ENCODE measurements at regions not wholly inside any gene's neighbourhood (a gene's known extent, or its start where the extent isn't known, plus 50 kb on each side); places are given as distances from the start of the nearest gene placed in this dataset.

- intact Hi-C loops (cut with micrococcal nuclease; ENCODE audit: unreplicated experiment) = no loop called here
Observed at GRCh38 chr2:18363348-18363747, 197.1 kb downstream of the RDH14 start.

DNA sequence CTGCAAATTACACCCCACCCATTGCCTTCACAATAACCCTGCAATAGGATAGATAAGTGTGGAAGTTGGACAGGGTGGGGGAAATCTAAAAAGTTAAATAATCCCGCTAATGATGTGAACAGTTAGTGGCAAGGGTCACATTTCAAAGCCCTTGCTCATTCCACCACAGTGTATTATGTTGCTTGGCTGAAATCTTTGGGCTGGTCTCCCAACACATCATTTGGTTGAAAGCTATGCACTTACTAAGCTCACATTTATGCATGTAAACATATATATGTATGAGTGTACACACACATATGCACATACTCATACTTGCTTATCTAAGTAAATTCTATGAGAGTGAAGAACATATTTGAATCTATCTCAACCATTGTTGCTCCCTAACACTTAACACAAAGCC is 197.8 kb downstream of the RDH14 start:
- DNase-seq = no peak
- no peaks in the 10 kb centered on the region for H3K9me3 ChIP-seq (ENCODE audit: insufficient read depth, low read depth)
- ChIA-PET POLR2A (ENCODE audit: unreplicated experiment) (no interaction called here), CTCF (no interaction called here)
- TF ChIP-seq CTCF (conservative IDR thresholded peaks at IDR 0.05) = no peak
- TF ChIP-seq EZH2 (IDR thresholded peaks at IDR 0.05; ENCODE audit: low read depth) = no peak
- H4K20me1 ChIP-seq (ENCODE audit: insufficient read depth) = no peaks in the 10 kb centered on the region
- BruUV-seq (replicated peaks) = no TSS peak
- H3K9me2 ChIP-seq (ENCODE audit: insufficient read depth) = no peaks in the 10 kb centered on the region
- no peak overlapping the region for H2AFZ ChIP-seq
- H3K36me3 ChIP-seq (ENCODE audit: low read depth) = no peaks in the 10 kb centered on the region
- no peak overlapping the region for H3K4me2 ChIP-seq
- no peaks in the 10 kb centered on the region for H3F3A ChIP-seq (ENCODE audit: insufficient read depth, low read depth)
- H3K27me3 ChIP-seq (ENCODE audit: insufficient read depth, low read depth) = no peaks in the 10 kb centered on the region
- H3K27ac ChIP-seq = no peak overlapping the region
- no peaks in the 10 kb centered on the region for H3K4me1 ChIP-seq (replicated peaks; ENCODE audit: insufficient read depth)
- intact Hi-C loops (cut with micrococcal nuclease; ENCODE audit: unreplicated experiment) = no loop called here
- no peaks in the 10 kb centered on the region for H3K79me2 ChIP-seq (ENCODE audit: low read depth)
- H3K4me3 ChIP-seq = no peak overlapping the region

More at GRCh38 chr2:18363348-18363747, 197.1 kb downstream of the RDH14 start:
- ChIA-PET POLR2A (ENCODE audit: unreplicated experiment) (no interaction called here), CTCF (no interaction called here)
- TF ChIP-seq EZH2 (IDR thresholded peaks at IDR 0.05; ENCODE audit: low read depth) = no peak
- no peak for TF ChIP-seq CTCF (conservative IDR thresholded peaks at IDR 0.05)
- Histone ChIP-seq H3K4me1 (replicated peaks; ENCODE audit: insufficient read depth) (no peaks in the 10 kb centered on the region), H3K36me3 (ENCODE audit: low read depth) (no peaks in the 10 kb centered on the region), H3K27me3 (ENCODE audit: insufficient read depth, low read depth) (no peaks in the 10 kb centered on the region), H3K4me2 (no peak overlapping the region), H3F3A (ENCODE audit: insufficient read depth, low read depth) (no peaks in the 10 kb centered on the region), H3K9me3 (ENCODE audit: insufficient read depth, low read depth) (no peaks in the 10 kb centered on the region), H3K9me2 (ENCODE audit: insufficient read depth) (no peaks in the 10 kb centered on the region), H2AFZ (no peak overlapping the region), H3K79me2 (ENCODE audit: low read depth) (no peaks in the 10 kb centered on the region), H3K4me3 (no peak overlapping the region), H4K20me1 (ENCODE audit: insufficient read depth) (no peaks in the 10 kb centered on the region), H3K27ac (no peak overlapping the region)
- DNase-seq = no peak
- no TSS peak for BruUV-seq (replicated peaks)

GRCh38 chr2:18357537-18357936 is 202.9 kb downstream of the RDH14 start:
- POLR2A ChIA-PET (ENCODE audit: unreplicated experiment) = no interaction called here
- H3F3A ChIP-seq (ENCODE audit: insufficient read depth, low read depth) = no peaks in the 10 kb centered on the region
- no TSS peak for BruUV-seq (replicated peaks)
- H3K36me3 ChIP-seq (ENCODE audit: low read depth) = no peaks in the 10 kb centered on the region
- H3K4me2 ChIP-seq = no peak overlapping the region
- no peak overlapping the region for H2AFZ ChIP-seq
- no peak overlapping the region for H3K27ac ChIP-seq
- CTCF ChIA-PET = no interaction called here
- no peak for DNase-seq
- TF ChIP-seq CTCF (conservative IDR thresholded peaks at IDR 0.05) (no peak), EZH2 (IDR thresholded peaks at IDR 0.05; ENCODE audit: low read depth) (no peak)
- H3K27me3 ChIP-seq (ENCODE audit: insufficient read depth, low read depth) = no peaks in the 10 kb centered on the region
- no peaks in the 10 kb centered on the region for H3K79me2 ChIP-seq (ENCODE audit: low read depth)
- no peaks in the 10 kb centered on the region for H3K9me2 ChIP-seq (ENCODE audit: insufficient read depth)
- no peaks in the 10 kb centered on the region for H3K4me1 ChIP-seq (replicated peaks; ENCODE audit: insufficient read depth)
- no peaks in the 10 kb centered on the region for H3K9me3 ChIP-seq (ENCODE audit: insufficient read depth, low read depth)
- H4K20me1 ChIP-seq (ENCODE audit: insufficient read depth) = no peaks in the 10 kb centered on the region
- intact Hi-C loops (cut with micrococcal nuclease; ENCODE audit: unreplicated experiment) = no loop called here
- H3K4me3 ChIP-seq = no peak overlapping the region

All from PC-9 (cell line).